Endodermal cell (in vitro differentiated cells): ENCODE measurements at regions not wholly inside any gene's neighbourhood (a gene's known extent, or its start where the extent isn't known, plus 50 kb on each side); places are given as distances from the start of the nearest gene placed in this dataset.
"Not testable (repeated sequence)": the region's sequence is repeated elsewhere in the genome, so short reads cannot be mapped to it uniquely, and the experiment has no call there.

Experiments
- DNase-seq: peaks from one replicate; pipeline ENCODE4 v3.0.0-alpha.2; 2017
- H3K27ac ChIP-seq: 2 replicates; pipeline ENCODE4 v1.5.1; 2013; ENCODE audit warnings: mild to moderate bottlenecking, low read depth, low read length, moderate library complexity
- H3K27me3 ChIP-seq: 2 replicates; pipeline ENCODE4 v1.6.1; 2013; ENCODE audit warnings: mild to moderate bottlenecking, low read length, moderate library complexity; ENCODE audit not compliant: insufficient read depth, control insufficient read depth, poor library complexity, severe bottlenecking
- H3K36me3 ChIP-seq: 2 replicates; pipeline ENCODE4 v1.7.0; 2013; ENCODE audit warnings: mild to moderate bottlenecking, low read length, moderate library complexity; ENCODE audit not compliant: control insufficient read depth, insufficient read depth
- H3K4me1 ChIP-seq: one replicate; pipeline ENCODE4 v1.7.0; 2013; ENCODE audit warnings: low read length; ENCODE audit not compliant: control insufficient read depth, insufficient read depth
- H3K4me3 ChIP-seq: 2 replicates; pipeline ENCODE4 v1.5.1; 2013; ENCODE audit warnings: mild to moderate bottlenecking, low read length, moderate library complexity
- H3K9ac ChIP-seq: 2 replicates; pipeline ENCODE4 v1.6.1; 2013; ENCODE audit warnings: mild to moderate bottlenecking, low read length, moderate library complexity; ENCODE audit not compliant: poor library complexity, severe bottlenecking; ENCODE audit errors: extremely low read depth
- H3K9me3 ChIP-seq: 2 replicates; pipeline ENCODE4 v1.6.1; 2013; ENCODE audit warnings: mild to moderate bottlenecking, low read length, moderate library complexity; ENCODE audit not compliant: control insufficient read depth
- H3K27ac Mint-ChIP-seq: 2 replicates; pipeline ENCODE4 v1.8.0; 2020; ENCODE audit warnings: mixed read lengths
- H3K27me3 Mint-ChIP-seq: 2 replicates; pipeline ENCODE4 v1.8.0; 2021; ENCODE audit warnings: mild to moderate bottlenecking, mixed read lengths; ENCODE audit not compliant: insufficient read depth
- H3K36me3 Mint-ChIP-seq: 2 replicates; pipeline ENCODE4 v1.8.0; 2020; ENCODE audit warnings: low read depth, mixed read lengths
- H3K4me1 Mint-ChIP-seq: 2 replicates; pipeline ENCODE4 v1.8.0; 2020; ENCODE audit warnings: mixed read lengths
- H3K4me3 Mint-ChIP-seq: 2 replicates; pipeline ENCODE4 v1.8.0; 2020; ENCODE audit warnings: mild to moderate bottlenecking, moderate library complexity, mixed read lengths
- H3K9me3 Mint-ChIP-seq: 2 replicates; pipeline ENCODE4 v1.8.0; 2020; ENCODE audit warnings: mild to moderate bottlenecking, mixed read lengths
- CTCF ChIP-seq: fragments of 200-600 bp; sonication (generic); conservative IDR thresholded peaks from 2 replicates; pipeline ENCODE4 v1.5.0; 2021; ENCODE audit warnings: antibody characterized with exemption, mild to moderate bottlenecking
- WGBS, 2 experiments: methylation state at CpG; one replicate each; pipeline versions ENCODE4 v1.1.5 to v1.1.7; 2013; ENCODE audit warnings: missing lambda C conversion rate in 2 of 2, mixed read lengths in 1 of 2; ENCODE audit not compliant: insufficient coverage in 1 of 2, insufficient read length in 1 of 2; 5-methylcytosine and 5-hydroxymethylcytosine counted together

DNA sequence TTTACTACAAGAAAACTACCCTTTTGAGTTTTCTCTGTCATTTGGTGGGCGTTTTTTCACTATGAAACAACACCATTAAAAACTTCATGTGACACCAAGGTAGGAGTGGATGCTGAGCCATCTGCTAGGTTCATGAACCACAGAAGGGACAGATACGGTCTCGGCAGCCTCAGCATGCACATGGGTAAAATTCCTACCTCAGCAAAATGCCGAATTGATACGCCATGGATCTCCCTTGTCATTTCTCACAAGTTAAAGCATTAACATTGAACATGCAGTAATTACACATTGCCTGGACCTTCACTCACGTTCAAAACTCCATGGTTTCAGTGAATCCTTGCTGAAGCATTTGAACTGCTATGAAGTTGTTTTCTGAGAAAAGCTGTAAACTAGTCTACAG lies 121.5 kb upstream of the EGR2 start:
- Histone ChIP-seq H3K4me3 (no peak overlapping the region), H3K4me1 (no peaks in the 10 kb centered on the region), H3K27me3 (no peaks in the 10 kb centered on the region), H3K9me3 (no peaks in the 10 kb centered on the region), H3K9ac (no peak overlapping the region), H3K27ac (no peak overlapping the region), H3K36me3 (no peaks in the 10 kb centered on the region)
- H3K9me3 Mint-ChIP-seq, result no peaks in the 10 kb centered on the region
- no peaks in the 10 kb centered on the region for H3K36me3 Mint-ChIP-seq
- no peak for DNase-seq
- H3K27ac Mint-ChIP-seq, result no peak overlapping the region
- H3K4me1 Mint-ChIP-seq, result no peaks in the 10 kb centered on the region
- TF ChIP-seq CTCF, result no peak
- H3K4me3 Mint-ChIP-seq, result no peak overlapping the region
- WGBS, 2 experiments, result 91 to 93% methylated on average over 5 to 6 of the region's 6 CpGs
- H3K27me3 Mint-ChIP-seq, result no peaks in the 10 kb centered on the region

DNA sequence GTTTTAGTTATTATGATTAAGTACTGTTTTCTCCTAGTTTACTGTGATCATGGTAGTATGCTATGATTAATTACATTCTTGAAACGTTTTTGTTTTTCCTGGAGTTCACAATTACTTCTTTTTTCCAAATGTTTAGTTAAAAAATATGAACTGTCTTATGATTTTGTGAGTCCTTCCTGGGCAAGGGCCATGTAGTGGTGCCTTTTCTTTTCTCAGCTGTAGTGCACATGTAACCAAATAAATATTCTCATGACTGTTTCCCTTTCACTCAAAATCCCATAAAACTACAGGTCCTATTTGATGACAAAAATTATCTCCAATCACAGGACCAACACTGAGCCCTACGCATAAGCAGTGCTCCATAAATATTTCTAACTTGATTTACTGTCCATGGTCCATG lies 118.9 kb upstream of the EGR2 start:
- WGBS, 2 experiments, result 72 to 78% methylated on average over 2 of the region's 2 CpGs
- Histone ChIP-seq H3K9me3 (no peaks in the 10 kb centered on the region), H3K4me1 (no peaks in the 10 kb centered on the region), H3K27ac (no peak overlapping the region), H3K27me3 (no peaks in the 10 kb centered on the region), H3K4me3 (no peak overlapping the region), H3K36me3 (no peaks in the 10 kb centered on the region), H3K9ac (no peak overlapping the region)
- H3K9me3 Mint-ChIP-seq, result no peaks in the 10 kb centered on the region
- no peak for TF ChIP-seq CTCF
- no peaks in the 10 kb centered on the region for H3K36me3 Mint-ChIP-seq
- H3K27me3 Mint-ChIP-seq, result no peaks in the 10 kb centered on the region
- no peak overlapping the region for H3K4me3 Mint-ChIP-seq
- DNase-seq, result no peak
- no peak overlapping the region for H3K27ac Mint-ChIP-seq
- H3K4me1 Mint-ChIP-seq, result no peaks in the 10 kb centered on the region

GRCh38 chr10:62934258-62934657 lies 118.1 kb upstream of the EGR2 start:
- no peaks in the 10 kb centered on the region for H3K4me1 ChIP-seq
- TF ChIP-seq CTCF, result no peak
- no peak for DNase-seq
- H3K36me3 ChIP-seq, result no peaks in the 10 kb centered on the region
- no peak overlapping the region for H3K9ac ChIP-seq
- Mint-ChIP-seq H3K4me3 (no peak overlapping the region), H3K36me3 (no peaks in the 10 kb centered on the region), H3K4me1 (no peaks in the 10 kb centered on the region), H3K9me3 (peaks cover 3% of the 10 kb centered on the region), H3K27me3 (no peaks in the 10 kb centered on the region), H3K27ac (no peak overlapping the region)
- H3K27ac ChIP-seq, result no peak overlapping the region
- 90 to 92% methylated on average over 8 to 11 of the region's 11 CpGs for WGBS, 2 experiments
- peaks cover 2% of the 10 kb centered on the region for H3K9me3 ChIP-seq
- H3K4me3 ChIP-seq, result no peak overlapping the region
- no peaks in the 10 kb centered on the region for H3K27me3 ChIP-seq

DNA sequence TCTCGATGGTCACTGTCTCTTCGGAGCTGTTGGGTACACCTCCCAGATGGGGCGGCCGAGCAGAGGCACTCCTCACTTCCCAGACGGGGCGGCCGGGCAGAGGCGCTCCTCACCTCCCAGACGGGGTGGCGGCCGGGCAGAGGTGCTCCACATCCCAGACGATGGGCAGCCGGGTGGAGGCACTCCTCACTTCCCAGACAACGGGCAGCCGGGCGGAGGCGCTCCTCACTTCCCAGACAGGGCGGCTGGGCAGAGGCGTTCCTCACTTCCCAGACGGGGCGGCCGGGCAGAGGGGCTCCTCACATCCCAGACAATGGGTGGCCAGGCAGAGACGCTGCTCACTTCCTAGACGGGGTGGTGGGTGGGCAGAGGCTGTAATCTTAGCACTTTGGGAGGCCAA lies 112.6 kb upstream of the EGR2 start:
- H3K4me1 Mint-ChIP-seq, DNase-seq, H3K4me1 ChIP-seq, H3K9me3 ChIP-seq, H3K4me3 Mint-ChIP-seq, H3K9ac ChIP-seq, H3K27me3 Mint-ChIP-seq, H3K27me3 ChIP-seq, H3K36me3 ChIP-seq, H3K36me3 Mint-ChIP-seq, H3K4me3 ChIP-seq, H3K27ac ChIP-seq, H3K27ac Mint-ChIP-seq: not testable (repeated sequence)
- peaks cover 20% of the 10 kb centered on the region for H3K9me3 Mint-ChIP-seq
- 87% methylated on average over 18 of the region's 24 CpGs; no CpG with 5 or more reads in 1 of the 2 experiments for WGBS, 2 experiments
